OCI-LY7 (cell line): ENCODE measurements at regions not wholly inside any gene's neighbourhood (a gene's known extent, or its start where the extent isn't known, plus 50 kb on each side); places are given as distances from the start of the nearest gene placed in this dataset.

Experiments used
- BruUV-seq: library from RNA; stranded (reverse); fragments of 400-500 nt; replicated peaks from 2 replicates; lab custom pipeline; 2021; lab: Mats Ljungman, UMichigan
- CTCF ChIA-PET: fragments of 300-600 bp; sonication (Branson Sonifier 250); formaldehyde crosslinking; loops from one replicate; lab custom pipeline; 2022; ENCODE audit warnings: antibody characterized with exemption; ENCODE audit not compliant: unreplicated experiment; lab: Charles Lee
- POLR2A ChIA-PET: fragments of 300-600 bp; sonication (Branson Sonifier 250); formaldehyde crosslinking; loops from one replicate; lab custom pipeline; 2022; ENCODE audit warnings: antibody characterized with exemption; lab: Charles Lee
- DNase-seq: peaks from one replicate; pipeline ENCODE4 v3.0.0-alpha.2; 2015; ENCODE audit warnings: low spot score
- H2AFZ ChIP-seq: fragments of 200-600 bp; sonication (generic), shearing (Covaris generic); 2 replicates; pipeline ENCODE4 v1.6.1; 2014; ENCODE audit warnings: mild to moderate bottlenecking, antibody characterized with exemption, low read length, moderate library complexity
- H3K27ac ChIP-seq: fragments of 200-600 bp; sonication (generic); 2 replicates; pipeline ENCODE4 v1.5.1; 2014; ENCODE audit warnings: mixed run types, low read depth, mild to moderate bottlenecking, moderate library complexity, low read length, inconsistent platforms; ENCODE audit not compliant: poor library complexity, severe bottlenecking
- H3K36me3 ChIP-seq: fragments of 200-600 bp; sonication (generic); 2 replicates; pipeline ENCODE4 v1.6.1; 2014; ENCODE audit warnings: mild to moderate bottlenecking, antibody characterized with exemption, low read length, moderate library complexity, mixed read lengths; ENCODE audit not compliant: insufficient read depth
- H3K4me1 ChIP-seq: fragments of 200-600 bp; sonication (generic); 2 replicates; pipeline ENCODE4 v1.5.1; 2014; ENCODE audit warnings: mild to moderate bottlenecking, low read length; ENCODE audit not compliant: insufficient read depth, poor library complexity, severe bottlenecking
- H3K4me2 ChIP-seq: fragments of 200-600 bp; sonication (generic); 2 replicates; pipeline ENCODE4 v1.6.1; 2014; ENCODE audit warnings: mild to moderate bottlenecking, low read length
- H3K4me3 ChIP-seq: fragments of 200-600 bp; sonication (generic); 2 replicates; pipeline ENCODE4 v1.5.1; 2014; ENCODE audit warnings: mild to moderate bottlenecking, low read depth, low read length; ENCODE audit not compliant: poor library complexity, severe bottlenecking
- H3K79me2 ChIP-seq: fragments of 200-600 bp; sonication (generic); 2 replicates; pipeline ENCODE4 v1.6.1; 2016; ENCODE audit warnings: low read depth, mild to moderate bottlenecking, low read length, moderate library complexity, mixed read lengths; ENCODE audit not compliant: insufficient read depth
- H3K9me2 ChIP-seq: fragments of 200-600 bp; sonication (generic); 2 replicates; pipeline ENCODE4 v1.6.1; 2016; ENCODE audit warnings: mild to moderate bottlenecking, low read length, mixed read lengths; ENCODE audit not compliant: insufficient read depth
- H3K9me3 ChIP-seq: fragments of 200-600 bp; sonication (generic); 2 replicates; pipeline ENCODE4 v1.6.1; 2014; ENCODE audit warnings: mild to moderate bottlenecking, mixed run types, low read length, mixed read lengths
- H4K20me1 ChIP-seq: fragments of 200-600 bp; sonication (generic); 2 replicates; pipeline ENCODE4 v1.6.1; 2014; ENCODE audit warnings: mild to moderate bottlenecking, antibody characterized with exemption, low read length, moderate library complexity, mixed read lengths; ENCODE audit not compliant: insufficient read depth
- CTCF ChIP-seq: fragments of 200-600 bp; sonication (generic); conservative IDR thresholded peaks from 2 replicates; pipeline ENCODE4 v1.5.1; 2014; ENCODE audit warnings: mild to moderate bottlenecking, antibody characterized with exemption, low read length, moderate library complexity, mixed read lengths
- EZH2phosphoT487 ChIP-seq: fragments of 200-600 bp; sonication (generic); IDR thresholded peaks from 2 replicates; pipeline ENCODE4 v1.6.1; 2018; ENCODE audit warnings: low read depth, borderline replicate concordance, mild to moderate bottlenecking, mixed run types, antibody characterized with exemption, low read length, moderate library complexity, mixed read lengths
- intact Hi-C: fragments of 100-400 bp; cut with micrococcal nuclease; formaldehyde crosslinking; loops from one replicate; pipeline ENCODE4 v1.10.0; 2022; ENCODE audit not compliant: unreplicated experiment

- no peak for DNase-seq
- ChIA-PET POLR2A (no interaction called here), CTCF (no interaction called here)
- Histone ChIP-seq H3K79me2 (no peaks in the 10 kb centered on the region), H3K27ac (no peak overlapping the region), H3K4me2 (no peak overlapping the region), H3K4me1 (no peaks in the 10 kb centered on the region), H3K9me3 (no peaks in the 10 kb centered on the region), H3K36me3 (no peaks in the 10 kb centered on the region), H3K9me2 (no peaks in the 10 kb centered on the region), H3K4me3 (no peak overlapping the region), H4K20me1 (no peaks in the 10 kb centered on the region), H2AFZ (no peak overlapping the region)
- TF ChIP-seq CTCF (no peak), EZH2phosphoT487 (no peak)
- no TSS peak for BruUV-seq
- intact Hi-C loops, result no loop called here
These were observed 114.8 kb upstream of the TDRD3 start for GRCh38 chr13:60282186-60282585.

- POLR2A ChIA-PET, result no interaction called here
- Histone ChIP-seq H3K79me2 (no peaks in the 10 kb centered on the region), H3K9me3 (no peaks in the 10 kb centered on the region), H3K27ac (no peak overlapping the region), H3K36me3 (no peaks in the 10 kb centered on the region), H2AFZ (no peak overlapping the region), H3K4me2 (no peak overlapping the region), H3K4me3 (no peak overlapping the region), H4K20me1 (no peaks in the 10 kb centered on the region), H3K9me2 (no peaks in the 10 kb centered on the region), H3K4me1 (no peaks in the 10 kb centered on the region)
- DNase-seq, result no peak
- CTCF ChIA-PET, result no interaction called here
- TF ChIP-seq CTCF (no peak), EZH2phosphoT487 (no peak)
- BruUV-seq, result no TSS peak
- intact Hi-C loops, result no loop called here
These were observed 114.3 kb upstream of the TDRD3 start for GRCh38 chr13:60282708-60283107.

GRCh38 chr13:60286707-60287106 is 110.3 kb upstream of the TDRD3 start:
- H3K4me2 ChIP-seq, result no peak overlapping the region
- intact Hi-C loops, result no loop called here
- H3K79me2 ChIP-seq, result no peaks in the 10 kb centered on the region
- H3K9me2 ChIP-seq, result no peaks in the 10 kb centered on the region
- H3K9me3 ChIP-seq, result no peaks in the 10 kb centered on the region
- no peak overlapping the region for H3K27ac ChIP-seq
- DNase-seq, result no peak
- no peaks in the 10 kb centered on the region for H4K20me1 ChIP-seq
- no peaks in the 10 kb centered on the region for H3K4me1 ChIP-seq
- H2AFZ ChIP-seq, result no peak overlapping the region
- BruUV-seq, result no TSS peak
- ChIA-PET CTCF (no interaction called here), POLR2A (no interaction called here)
- H3K36me3 ChIP-seq, result no peaks in the 10 kb centered on the region
- TF ChIP-seq CTCF (no peak), EZH2phosphoT487 (no peak)
- H3K4me3 ChIP-seq, result no peak overlapping the region
